ENCODE measurements at regions not wholly inside any gene's neighbourhood (a gene's known extent, or its start where the extent isn't known, plus 50 kb on each side); places are given as distances from the start of the nearest gene placed in this dataset.

DNA sequence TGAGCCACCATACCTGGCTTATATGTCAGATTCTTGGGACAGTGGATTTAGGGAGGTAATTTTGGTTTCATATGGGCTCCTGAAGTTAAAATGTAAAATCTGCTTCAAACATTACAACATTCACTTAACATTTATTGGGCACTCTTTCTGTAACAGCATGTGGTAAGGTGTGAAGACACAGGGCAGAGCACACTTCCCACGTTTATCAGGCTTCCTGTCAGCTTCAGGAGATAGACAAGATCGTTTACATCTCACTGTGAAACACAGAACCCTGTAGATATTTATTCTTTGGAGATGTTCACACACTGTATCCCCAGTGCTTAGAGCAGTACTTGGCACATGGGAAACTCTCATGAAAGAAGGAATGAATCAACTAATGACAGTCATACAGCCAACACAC, 426.0 kb upstream of the RARB start:
- no peak for DNase-seq (ENCODE audit: insufficient read length, low spot score, missing footprints)
- Histone ChIP-seq H3K4me2 (ENCODE audit: insufficient read depth, low read length) (no peak overlapping the region), H3K27ac (ENCODE audit: low read depth, low read length) (no peak overlapping the region), H3K36me3 (ENCODE audit: insufficient read depth, low read length) (no peaks in the 10 kb centered on the region), H3K4me1 (ENCODE audit: insufficient read depth, low read length) (no peaks in the 10 kb centered on the region), H3K79me2 (ENCODE audit: insufficient read depth, low read length) (no peaks in the 10 kb centered on the region), H2AFZ (ENCODE audit: low read length) (no peak overlapping the region), H3K27me3 (ENCODE audit: insufficient read depth, low read length) (no peaks in the 10 kb centered on the region), H4K20me1 (ENCODE audit: insufficient read depth, low read length) (no peaks in the 10 kb centered on the region), H3K4me3 (ENCODE audit: insufficient read depth, low read length) (no peak overlapping the region), H3K9me3 (ENCODE audit: low read depth, low read length) (no peaks in the 10 kb centered on the region)
- TF ChIP-seq, protein P1, sequence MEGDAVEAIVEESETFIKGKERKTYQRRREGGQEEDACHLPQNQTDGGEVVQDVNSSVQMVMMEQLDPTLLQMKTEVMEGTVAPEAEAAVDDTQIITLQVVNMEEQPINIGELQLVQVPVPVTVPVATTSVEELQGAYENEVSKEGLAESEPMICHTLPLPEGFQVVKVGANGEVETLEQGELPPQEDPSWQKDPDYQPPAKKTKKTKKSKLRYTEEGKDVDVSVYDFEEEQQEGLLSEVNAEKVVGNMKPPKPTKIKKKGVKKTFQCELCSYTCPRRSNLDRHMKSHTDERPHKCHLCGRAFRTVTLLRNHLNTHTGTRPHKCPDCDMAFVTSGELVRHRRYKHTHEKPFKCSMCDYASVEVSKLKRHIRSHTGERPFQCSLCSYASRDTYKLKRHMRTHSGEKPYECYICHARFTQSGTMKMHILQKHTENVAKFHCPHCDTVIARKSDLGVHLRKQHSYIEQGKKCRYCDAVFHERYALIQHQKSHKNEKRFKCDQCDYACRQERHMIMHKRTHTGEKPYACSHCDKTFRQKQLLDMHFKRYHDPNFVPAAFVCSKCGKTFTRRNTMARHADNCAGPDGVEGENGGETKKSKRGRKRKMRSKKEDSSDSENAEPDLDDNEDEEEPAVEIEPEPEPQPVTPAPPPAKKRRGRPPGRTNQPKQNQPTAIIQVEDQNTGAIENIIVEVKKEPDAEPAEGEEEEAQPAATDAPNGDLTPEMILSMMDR (IDR thresholded peaks at IDR 0.05; ENCODE audit: extremely low read depth, low read depth, low read length), result no peak

DNA sequence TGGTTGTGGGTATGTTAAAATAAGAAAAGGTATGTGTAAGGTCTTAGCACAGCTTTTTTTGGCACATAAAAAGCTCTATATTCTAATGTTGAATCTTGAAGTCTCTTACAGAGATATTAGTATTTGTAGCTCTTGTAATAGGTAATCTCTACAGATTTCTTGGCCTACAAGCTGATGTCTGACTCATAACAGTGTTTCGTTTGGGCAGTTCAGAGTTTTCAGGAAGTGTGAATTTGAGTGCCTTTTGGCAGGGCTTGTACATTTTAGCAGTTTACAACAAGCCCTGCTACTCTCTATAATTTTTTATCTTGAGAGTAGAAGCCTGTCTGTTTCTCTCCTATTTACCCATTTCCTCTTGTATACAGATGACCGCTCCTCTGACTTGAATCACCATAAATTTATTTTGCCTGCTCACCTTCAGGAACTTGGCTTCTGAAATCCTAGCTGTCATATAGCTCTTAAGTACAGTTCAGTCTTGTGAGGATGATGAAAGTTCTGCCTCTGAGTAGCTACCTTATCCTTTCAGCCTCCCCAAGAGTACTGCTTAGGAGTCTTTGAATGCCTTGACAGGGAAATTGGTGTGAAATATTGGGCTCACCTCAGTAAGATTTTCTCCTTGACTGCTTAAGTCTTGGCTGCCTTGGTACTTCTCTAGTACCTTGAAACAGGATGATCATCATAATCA, 419.9 kb upstream of the RARB start:
- Histone ChIP-seq H3K27ac (ENCODE audit: low read depth, low read length) (no peak overlapping the region), H3K36me3 (ENCODE audit: insufficient read depth, low read length) (no peaks in the 10 kb centered on the region), H3K9me3 (ENCODE audit: low read depth, low read length) (no peaks in the 10 kb centered on the region), H2AFZ (ENCODE audit: low read length) (no peak overlapping the region), H3K79me2 (ENCODE audit: insufficient read depth, low read length) (no peaks in the 10 kb centered on the region), H3K27me3 (ENCODE audit: insufficient read depth, low read length) (no peaks in the 10 kb centered on the region), H3K4me1 (ENCODE audit: insufficient read depth, low read length) (no peaks in the 10 kb centered on the region), H4K20me1 (ENCODE audit: insufficient read depth, low read length) (no peaks in the 10 kb centered on the region), H3K4me2 (ENCODE audit: insufficient read depth, low read length) (no peak overlapping the region), H3K4me3 (ENCODE audit: insufficient read depth, low read length) (no peak overlapping the region)
- TF ChIP-seq, protein P1 (IDR thresholded peaks at IDR 0.05; ENCODE audit: extremely low read depth, low read depth, low read length), result no peak
- DNase-seq (ENCODE audit: insufficient read length, low spot score, missing footprints), result no peak

DNA sequence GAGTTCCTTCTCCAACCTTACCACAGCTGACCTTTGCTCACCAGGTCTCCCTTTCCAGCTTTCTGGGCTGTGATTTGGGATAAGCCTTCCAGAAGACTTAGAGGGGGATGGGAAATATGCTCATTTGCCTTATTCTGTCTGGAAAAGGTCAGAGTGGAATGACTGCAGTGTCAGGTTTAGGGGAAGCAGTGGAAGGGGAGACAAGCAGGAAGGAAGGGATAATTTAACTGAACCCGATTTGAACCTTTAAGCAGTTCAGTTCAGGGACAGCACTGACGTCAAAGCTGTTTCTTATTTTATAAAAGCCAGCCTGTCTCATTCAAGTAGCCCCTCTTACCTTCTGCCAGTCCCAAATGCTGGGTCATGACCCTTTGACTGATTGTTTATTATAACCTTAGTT, 418.4 kb upstream of the RARB start:
- TF ChIP-seq, protein P1 (IDR thresholded peaks at IDR 0.05; ENCODE audit: extremely low read depth, low read depth, low read length), result no peak
- H3K4me3 ChIP-seq (ENCODE audit: insufficient read depth, low read length), result no peak overlapping the region
- H3K27me3 ChIP-seq (ENCODE audit: insufficient read depth, low read length), result no peaks in the 10 kb centered on the region
- H2AFZ ChIP-seq (ENCODE audit: low read length), result no peak overlapping the region
- no peak overlapping the region for H3K4me2 ChIP-seq (ENCODE audit: insufficient read depth, low read length)
- no peak overlapping the region for H3K27ac ChIP-seq (ENCODE audit: low read depth, low read length)
- H4K20me1 ChIP-seq (ENCODE audit: insufficient read depth, low read length), result no peaks in the 10 kb centered on the region
- H3K79me2 ChIP-seq (ENCODE audit: insufficient read depth, low read length), result no peaks in the 10 kb centered on the region
- DNase-seq (ENCODE audit: insufficient read length, low spot score, missing footprints), result no peak
- H3K4me1 ChIP-seq (ENCODE audit: insufficient read depth, low read length), result no peaks in the 10 kb centered on the region
- no peaks in the 10 kb centered on the region for H3K36me3 ChIP-seq (ENCODE audit: insufficient read depth, low read length)
- H3K9me3 ChIP-seq (ENCODE audit: low read depth, low read length), result no peaks in the 10 kb centered on the region

DNA sequence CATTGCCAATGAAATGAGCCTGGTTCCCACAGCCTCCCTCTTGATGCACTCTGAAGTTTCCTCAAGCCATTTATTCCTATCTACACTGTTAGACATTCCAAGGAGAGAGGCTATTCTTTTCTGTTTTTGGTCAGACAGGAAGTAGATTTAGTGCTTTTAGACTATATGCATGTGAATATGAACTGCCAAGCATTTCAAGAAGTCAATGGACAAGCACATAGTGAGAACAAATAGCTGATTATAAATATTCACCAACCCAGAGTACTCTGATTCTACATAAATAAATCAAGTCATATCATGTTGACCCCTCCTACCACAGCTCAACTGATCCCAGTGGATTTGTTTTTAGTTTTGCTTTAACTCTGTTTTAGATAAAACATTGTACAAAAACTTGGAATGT, 412.5 kb upstream of the RARB start:
- H3K36me3 ChIP-seq (ENCODE audit: insufficient read depth, low read length), result no peaks in the 10 kb centered on the region
- no peaks in the 10 kb centered on the region for H3K4me1 ChIP-seq (ENCODE audit: insufficient read depth, low read length)
- no peaks in the 10 kb centered on the region for H3K27me3 ChIP-seq (ENCODE audit: insufficient read depth, low read length)
- no peaks in the 10 kb centered on the region for H4K20me1 ChIP-seq (ENCODE audit: insufficient read depth, low read length)
- no peak overlapping the region for H2AFZ ChIP-seq (ENCODE audit: low read length)
- no peak overlapping the region for H3K27ac ChIP-seq (ENCODE audit: low read depth, low read length)
- TF ChIP-seq, protein P1 (IDR thresholded peaks at IDR 0.05; ENCODE audit: extremely low read depth, low read depth, low read length), result no peak
- H3K9me3 ChIP-seq (ENCODE audit: low read depth, low read length), result no peaks in the 10 kb centered on the region
- DNase-seq (ENCODE audit: insufficient read length, low spot score, missing footprints), result no peak
- no peak overlapping the region for H3K4me3 ChIP-seq (ENCODE audit: insufficient read depth, low read length)
- no peaks in the 10 kb centered on the region for H3K79me2 ChIP-seq (ENCODE audit: insufficient read depth, low read length)
- H3K4me2 ChIP-seq (ENCODE audit: insufficient read depth, low read length), result no peak overlapping the region
